Jurkat, Clone E6-1 (cell line): ENCODE measurements at regions not wholly inside any gene's neighbourhood (a gene's known extent, or its start where the extent isn't known, plus 50 kb on each side); places are given as distances from the start of the nearest gene placed in this dataset.

Experiments used
- DNase-seq: peaks from one replicate; pipeline ENCODE4 v3.0.0-alpha.2; 2011; ENCODE audit warnings: low read depth, low spot score
- H3K4me3 ChIP-seq: 2 replicates; pipeline ENCODE4 v1.5.1; 2011; ENCODE audit warnings: mild to moderate bottlenecking, low read length, control low read depth, moderate library complexity

DNA sequence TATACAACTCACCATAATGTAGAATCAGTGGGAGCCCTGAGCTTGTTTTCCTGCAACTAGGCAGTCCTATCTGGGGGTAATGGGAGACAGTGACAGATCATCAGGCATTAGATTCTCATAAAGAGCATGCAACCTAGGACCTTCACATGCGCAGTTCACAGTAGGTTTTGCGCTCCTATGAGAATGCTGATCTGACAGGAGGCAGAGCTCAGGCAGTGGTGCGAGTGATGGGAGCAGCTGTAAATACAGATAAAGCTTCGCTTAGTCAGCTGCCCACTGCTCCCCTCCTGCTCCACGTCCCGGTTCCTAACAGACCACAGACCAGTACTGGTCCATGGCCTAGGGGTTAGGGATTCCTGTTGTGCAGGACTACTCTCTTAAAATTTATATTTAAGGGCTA, 255.3 kb upstream of the POU3F3 start:
- DNase-seq: no peak
- H3K4me3 ChIP-seq: no peak overlapping the region

DNA sequence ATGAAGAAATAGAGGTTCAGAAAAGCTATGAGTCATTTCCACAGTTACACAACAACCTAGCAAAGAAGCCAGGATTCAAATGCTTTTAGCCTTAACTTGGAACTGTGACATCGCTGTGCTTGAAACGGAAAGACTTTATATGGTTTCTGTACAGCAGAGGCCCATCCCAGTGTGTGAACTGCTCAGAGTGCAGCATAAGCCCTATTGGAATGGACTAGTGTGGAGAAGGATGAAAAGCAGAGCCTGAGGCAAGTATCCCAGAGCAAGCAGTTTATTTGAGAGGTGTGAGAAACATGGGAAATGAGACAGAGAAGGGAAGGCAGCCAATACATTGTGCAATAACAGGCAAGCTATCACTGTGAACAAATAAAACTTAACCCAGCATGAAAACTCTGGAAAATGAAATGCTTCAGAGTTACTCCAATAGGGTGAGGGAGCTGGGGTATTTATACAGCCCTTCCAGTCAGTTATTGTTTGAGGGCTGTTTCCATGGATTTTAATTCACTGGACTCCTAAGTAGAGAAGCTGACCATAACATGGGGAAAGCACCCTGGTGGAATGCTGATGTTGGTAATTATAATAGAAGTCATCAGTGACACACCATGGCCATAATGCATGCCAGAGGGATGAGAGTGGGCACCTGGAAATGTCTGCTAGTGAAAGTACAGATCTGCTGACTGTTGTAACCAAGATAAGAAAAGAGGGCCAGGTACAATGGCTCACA, 254.0 kb upstream of the POU3F3 start:
- DNase-seq: no peak
- H3K4me3 ChIP-seq: no peak overlapping the region

DNA sequence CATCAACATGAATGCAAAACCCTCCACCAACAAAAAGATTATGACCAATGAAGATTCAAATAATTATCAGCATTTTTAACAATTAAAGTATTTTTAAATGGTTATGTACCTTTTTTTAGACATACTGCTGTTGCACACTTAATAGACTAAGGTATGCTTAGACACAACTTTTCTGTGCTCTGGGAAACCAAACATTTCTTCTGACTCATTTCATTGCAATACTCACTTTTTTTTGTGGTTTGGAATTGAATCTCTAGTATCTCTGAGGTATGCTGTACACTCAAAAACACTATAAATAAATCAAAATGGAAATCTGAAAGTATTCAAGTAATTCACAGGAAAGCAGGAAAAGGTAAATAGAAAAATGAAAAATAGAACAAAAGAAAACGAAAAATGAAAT, 247.9 kb upstream of the POU3F3 start:
- DNase-seq: no peak
- H3K4me3 ChIP-seq: no peak overlapping the region

DNA sequence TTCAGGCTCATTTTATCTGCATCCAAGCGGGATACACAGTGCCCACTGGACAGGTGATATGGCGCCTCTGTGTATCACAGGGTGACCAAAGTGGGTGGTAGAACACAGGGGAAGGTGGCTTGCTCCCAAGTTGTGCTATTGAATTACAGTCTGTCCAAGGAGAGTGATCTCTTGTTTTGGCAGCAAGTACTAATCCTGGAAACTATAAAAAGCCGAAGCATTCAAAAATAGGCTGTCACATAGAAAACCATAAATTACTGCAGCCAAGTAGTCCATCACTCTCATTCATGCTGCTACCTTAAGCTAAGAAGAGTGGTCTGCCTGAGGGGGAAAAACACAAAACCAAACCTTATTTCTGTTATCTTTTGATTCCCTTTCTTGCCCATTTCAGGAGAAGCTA, 237.1 kb upstream of the POU3F3 start:
- no peak overlapping the region for H3K4me3 ChIP-seq
- DNase-seq: no peak

DNA sequence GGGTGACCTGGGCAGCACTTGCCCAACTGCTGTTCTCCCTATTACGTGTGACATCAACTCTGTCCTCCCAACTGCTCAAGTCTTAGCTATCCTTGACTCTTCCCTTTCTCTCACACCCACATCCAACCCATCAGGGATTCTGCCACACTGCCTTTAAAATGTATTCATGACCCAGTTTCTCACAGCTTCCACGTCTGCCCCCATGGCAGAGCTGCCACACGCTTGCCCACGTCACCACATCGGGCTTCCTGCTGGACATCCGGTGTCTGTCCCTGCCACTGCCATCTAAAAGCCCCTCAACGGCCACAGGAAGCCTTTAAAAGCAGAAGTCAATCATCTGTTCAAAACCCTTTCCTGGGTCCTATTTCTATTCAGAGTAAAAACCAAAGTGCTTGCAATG, 233.1 kb upstream of the POU3F3 start:
- no peak for DNase-seq
- H3K4me3 ChIP-seq: no peak overlapping the region

DNA sequence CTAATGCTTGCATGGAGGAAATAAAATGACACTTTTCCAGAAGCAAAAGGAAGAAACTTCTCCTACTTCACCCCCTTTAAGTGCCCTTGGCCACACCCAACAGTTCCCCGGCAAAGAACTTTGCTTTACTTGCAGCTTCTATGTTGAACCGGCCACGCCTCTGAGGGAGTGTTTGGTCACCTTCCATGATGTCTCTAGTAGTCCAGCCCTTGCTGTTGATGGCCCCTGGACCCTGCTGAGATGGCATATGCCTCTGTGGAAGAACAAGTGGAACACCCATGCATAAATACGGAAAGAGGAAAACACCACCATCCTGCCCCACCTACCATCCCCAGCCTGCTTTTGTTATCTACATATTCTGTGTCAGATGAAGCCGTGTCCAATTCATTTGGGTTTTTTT, 218.3 kb upstream of the POU3F3 start:
- no peak for DNase-seq
- H3K4me3 ChIP-seq: no peak overlapping the region

DNA sequence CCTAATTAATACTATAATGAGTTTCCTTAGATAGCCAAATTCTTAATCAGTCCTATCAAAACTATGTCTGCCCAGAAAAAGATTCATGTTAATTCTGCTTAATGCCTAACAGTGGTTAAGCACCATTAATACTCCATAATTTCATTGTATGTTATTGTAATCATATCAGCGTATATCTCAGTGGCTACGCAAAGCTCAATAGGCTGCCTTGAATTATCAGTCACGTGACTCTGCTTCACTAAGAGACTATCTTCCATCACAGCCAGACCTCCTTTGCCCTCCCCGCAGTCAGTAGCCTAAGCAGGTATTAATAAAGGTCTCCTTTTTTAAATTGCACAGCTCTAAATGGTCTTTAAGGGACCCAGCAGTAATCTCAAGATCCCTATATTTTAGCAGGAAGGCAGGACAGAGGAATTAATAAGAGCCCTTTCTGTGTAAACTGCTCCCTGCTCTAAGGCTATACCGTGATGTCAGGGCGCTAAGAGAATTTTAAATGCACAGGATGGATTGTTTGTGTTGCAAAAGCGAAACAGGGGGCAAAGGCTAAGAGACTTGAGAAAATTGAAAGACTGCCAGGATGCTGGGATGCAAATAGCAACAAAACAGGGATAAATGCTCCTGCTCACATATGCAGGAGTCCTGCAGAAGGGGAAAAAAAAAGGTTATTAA, 215.6 kb upstream of the POU3F3 start:
- H3K4me3 ChIP-seq: no peak overlapping the region
- DNase-seq: no peak

DNA sequence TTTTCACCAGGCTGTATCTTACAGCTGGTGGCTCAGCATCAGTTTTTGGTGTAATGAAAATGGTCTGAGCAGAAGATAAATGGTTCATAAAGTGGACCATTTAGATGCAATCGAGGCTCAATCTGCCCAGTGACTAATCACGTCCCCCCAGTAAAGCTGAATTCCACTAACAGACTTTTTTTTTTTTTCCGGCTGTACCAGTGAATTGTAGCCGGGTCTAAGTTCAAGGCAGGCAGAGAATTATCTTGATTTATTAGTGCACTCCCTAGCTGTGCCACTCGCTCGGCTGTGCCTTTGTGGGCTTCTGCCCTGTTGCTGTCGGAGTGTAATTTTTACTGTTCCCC, 215.1 kb upstream of the POU3F3 start:
- no peak overlapping the region for H3K4me3 ChIP-seq
- no peak for DNase-seq

DNA sequence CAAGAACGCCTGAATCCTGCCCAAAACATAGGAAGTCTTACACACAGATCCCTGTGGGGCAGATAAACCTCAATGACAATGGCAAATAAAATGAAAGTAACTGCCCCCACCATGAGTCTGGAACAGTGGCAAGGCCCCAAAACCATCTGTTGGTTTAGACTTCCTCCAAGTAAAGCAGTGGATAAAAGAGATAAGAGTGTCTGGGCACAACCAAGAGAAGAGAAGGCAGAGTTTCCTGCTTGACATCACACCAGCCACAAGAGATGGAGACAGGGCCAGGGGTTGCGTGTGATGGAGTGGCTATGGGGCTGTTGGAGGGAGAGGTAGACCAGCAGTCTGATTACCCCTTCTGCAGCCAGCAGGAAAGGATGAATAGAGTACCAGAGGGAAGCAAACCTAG, 212.1 kb upstream of the POU3F3 start:
- peak; percentile 71 for DNase-seq
- H3K4me3 ChIP-seq: no peak overlapping the region

DNA sequence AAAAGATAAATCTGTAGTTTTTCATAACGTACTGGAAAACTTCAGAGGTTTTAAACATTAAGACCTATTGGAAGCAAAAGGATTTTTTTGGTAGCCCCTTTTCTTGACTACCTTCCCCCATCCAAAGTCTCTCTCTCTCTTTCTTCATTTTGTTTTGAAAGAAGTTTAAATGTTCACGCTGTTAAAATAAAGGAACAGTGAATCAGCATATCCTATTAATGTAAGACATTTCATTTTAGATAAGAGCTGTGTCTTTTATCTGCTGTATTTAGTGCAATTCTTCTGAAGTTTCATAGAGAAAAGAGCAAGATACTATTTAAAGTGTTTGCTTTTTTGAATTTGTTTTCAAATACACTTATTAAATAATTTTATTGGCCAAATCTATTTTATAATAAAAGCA, 205.5 kb upstream of the POU3F3 start:
- DNase-seq: no peak
- no peak overlapping the region for H3K4me3 ChIP-seq

DNA sequence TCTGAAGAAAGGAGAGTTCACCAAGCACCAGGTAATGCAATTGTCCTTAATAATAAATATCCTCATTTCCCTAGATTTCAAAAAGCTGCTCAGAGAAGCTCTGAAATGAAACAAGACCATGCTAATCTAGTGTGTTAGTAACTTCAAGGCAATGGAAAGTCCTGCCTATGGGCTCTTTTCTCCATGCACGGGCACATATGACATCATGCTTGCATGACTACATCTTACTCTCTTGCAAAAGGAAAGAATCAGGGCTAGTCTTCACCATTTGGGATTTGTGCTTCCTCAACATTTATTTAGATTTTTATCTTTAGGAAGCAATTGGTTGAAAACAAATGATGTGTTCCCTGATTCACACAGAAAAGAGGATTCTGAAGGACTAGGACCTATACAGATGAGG, 204.0 kb upstream of the POU3F3 start:
- no peak overlapping the region for H3K4me3 ChIP-seq
- DNase-seq: no peak

DNA sequence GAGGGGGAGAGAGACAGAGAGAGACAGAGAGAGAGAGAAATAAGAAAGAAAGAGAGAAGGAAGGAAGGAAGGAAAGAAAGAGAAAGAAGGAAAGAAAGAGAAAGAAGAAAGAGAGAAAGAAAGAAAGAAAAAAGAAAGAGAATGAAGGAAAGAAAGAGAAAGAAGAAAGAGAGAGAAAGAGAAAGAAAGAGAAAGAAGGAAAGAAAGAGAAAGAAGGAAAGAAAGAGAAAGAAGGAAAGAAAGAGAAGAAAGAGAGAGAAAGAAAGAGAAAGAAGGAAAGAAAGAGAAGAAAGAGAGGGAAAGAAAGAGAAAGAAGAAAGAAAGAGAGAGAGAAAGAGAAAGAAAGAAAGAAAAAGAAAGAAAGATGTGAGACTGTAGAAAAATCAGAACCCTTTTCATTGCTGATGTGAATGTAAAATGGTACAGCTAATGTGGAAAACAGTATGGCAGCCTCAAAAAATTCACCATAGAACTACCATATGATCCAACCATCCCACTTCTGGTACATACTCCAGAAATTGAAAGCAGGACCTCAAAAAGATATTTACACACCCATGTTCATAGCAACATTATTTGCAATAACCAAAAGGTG, 203.4 kb upstream of the POU3F3 start:
- DNase-seq: no peak

DNA sequence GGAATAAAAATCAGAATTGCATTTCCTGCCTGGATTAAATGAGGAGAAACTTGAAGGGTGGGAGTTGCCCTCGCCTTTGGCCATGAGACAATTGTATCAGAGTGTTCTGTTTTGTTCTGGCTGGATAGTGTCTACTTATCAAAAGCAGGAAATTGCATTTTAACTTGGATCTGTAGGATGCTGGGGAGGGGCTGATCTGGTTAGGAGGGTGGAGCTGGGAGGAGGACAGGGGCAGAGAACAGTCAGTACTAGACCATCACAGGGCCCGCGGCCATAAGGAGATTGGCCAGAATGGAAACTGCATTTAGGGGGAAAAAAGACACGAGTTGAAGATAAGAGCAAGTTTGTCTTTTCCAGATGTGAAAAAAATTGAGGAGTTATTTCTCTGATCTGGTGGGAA, 199.1 kb upstream of the POU3F3 start:
- no peak for DNase-seq
- no peak overlapping the region for H3K4me3 ChIP-seq

More for the DNA sequence above, 203.4 kb upstream of the POU3F3 start:
- no peak overlapping the region for H3K4me3 ChIP-seq

DNA sequence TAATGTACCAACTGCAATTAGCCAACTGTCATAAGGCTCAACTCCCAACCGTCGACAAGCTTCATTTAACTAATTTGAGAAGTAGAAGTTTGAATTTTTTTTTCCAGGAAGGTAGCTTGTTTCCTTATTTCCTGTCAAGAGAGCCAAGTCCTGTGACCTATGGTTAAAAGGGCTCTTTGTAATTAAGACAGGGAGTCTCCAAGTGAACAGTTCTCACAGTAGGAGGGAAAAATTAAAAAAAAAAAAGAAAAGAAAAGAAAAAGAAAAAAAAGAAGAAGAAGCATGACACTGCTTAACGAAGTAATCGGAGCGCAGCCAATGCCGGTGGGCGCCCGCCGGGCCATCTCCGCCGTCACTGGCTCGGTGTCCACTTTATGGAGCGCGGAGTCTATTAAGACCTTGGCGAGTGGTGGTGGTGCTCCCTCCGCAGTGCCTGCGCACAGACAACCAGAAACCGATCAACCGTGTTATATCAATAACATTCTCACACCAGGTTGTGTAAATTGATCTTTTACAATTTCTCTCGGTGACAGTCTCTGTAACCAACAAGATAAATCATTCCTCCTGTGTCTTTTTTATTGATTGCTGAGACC, 197.2 kb upstream of the POU3F3 start:
- no peak for DNase-seq
- H3K4me3 ChIP-seq: no peak overlapping the region

DNA sequence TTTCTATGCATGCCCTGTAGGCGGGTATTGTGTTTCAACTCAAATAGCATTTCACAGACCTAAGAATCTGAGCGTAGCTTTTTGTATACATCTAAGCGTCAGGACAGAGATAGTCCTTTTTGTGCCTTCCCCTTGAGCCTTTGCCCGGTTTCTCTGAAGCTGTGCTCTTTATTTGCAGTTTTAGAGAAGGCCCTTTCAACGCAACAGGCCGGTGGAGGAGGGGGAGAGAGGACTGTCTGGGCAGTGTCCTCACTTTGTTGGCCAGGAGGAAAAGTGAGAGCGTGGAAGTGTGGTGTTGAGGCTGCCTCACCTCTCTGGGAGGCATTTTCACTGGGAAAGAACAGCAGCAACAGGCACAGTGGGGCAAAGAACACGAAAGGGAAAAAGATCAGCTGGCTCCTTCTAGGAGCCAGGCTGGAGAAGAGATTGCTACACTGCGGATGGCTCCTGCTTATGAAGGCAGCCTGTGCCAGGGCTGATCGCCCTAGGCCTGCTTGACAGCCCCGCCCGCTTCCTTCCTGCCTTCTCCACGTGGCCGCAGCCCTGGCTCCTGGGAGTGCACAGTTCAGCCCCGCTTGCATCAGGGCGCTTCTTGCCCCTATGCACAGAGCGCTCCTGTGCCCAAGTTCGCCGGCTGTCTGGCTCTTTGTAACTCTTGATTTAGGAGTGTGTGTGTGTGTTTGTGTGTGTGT, 195.6 kb upstream of the POU3F3 start:
- no peak overlapping the region for H3K4me3 ChIP-seq
- peak; percentile 24 for DNase-seq

DNA sequence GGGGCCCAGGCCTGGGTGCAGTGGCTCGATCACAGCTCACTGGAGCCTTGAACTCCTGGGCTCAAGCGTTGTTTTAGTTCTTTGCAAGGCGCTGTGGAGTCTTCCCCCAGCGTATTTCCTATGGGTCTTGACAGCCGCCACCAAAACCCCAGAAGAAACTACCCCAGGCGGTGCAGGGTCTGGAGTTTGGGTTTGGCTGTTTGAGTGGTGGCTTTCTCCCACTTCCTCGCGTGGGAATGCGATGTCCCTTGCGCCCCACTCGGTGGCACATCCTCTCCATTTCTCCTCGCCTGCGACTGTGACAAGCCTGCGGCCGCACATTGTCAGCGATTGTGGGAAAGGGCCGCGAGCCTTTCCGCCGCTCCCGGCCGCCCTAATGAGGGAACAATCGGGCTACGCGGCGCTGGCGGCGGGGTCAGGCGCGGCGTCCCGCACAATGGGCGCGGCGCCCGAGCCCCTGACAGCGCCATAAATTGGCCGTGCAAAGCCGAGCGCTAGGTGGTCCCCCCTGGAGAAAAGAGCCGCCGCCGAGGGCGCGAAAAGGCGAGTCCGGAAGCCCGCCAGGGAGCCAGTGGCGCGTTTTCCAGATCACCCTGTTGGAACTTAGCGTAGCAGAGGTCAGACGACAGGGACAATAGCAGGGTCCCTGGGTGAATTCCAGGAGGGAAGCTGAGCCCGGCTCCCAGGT, 194.9 kb upstream of the POU3F3 start:
- no peak overlapping the region for H3K4me3 ChIP-seq

DNA sequence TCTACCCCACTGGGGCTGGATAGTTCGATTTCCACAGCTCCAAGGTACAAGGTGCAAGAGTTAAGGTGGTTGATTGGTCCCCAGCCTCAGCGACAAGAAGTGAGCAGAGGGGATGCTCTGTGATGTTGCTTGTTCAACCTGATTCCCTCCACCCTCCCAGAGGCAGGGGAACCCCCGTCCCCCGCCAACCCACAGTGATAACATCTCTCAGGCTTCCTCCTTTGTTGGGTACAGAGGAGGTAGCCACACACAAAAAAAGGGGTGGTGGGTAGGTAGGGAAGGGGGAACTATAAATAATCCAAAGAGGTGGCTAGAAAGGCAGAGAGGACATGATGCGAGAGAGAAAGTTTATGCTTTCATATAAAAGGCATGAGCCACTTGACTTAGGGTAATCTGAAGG, 192.9 kb upstream of the POU3F3 start:
- H3K4me3 ChIP-seq: no peak overlapping the region
- no peak for DNase-seq

More for the DNA sequence above, 194.9 kb upstream of the POU3F3 start:
- DNase-seq: no peak

DNA sequence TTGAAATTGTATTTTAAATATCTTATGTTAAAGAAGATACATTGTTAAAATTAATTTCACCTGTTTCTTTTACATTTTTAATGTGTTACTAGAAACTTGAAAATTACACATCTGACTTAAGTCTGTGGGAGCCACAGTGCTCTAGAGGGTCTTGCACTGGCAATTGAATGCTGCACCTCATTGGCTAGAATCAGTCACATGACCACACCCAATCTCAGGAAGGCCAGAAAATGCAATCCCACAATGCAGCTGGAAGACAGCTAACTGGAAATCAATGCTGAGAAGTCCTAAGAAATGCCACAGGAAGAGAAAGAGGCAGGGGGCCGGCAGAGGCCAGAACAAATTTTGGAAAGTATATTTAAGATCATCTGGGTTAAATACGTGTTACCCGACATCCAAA, 189.2 kb upstream of the POU3F3 start:
- no peak overlapping the region for H3K4me3 ChIP-seq
- no peak for DNase-seq

DNA sequence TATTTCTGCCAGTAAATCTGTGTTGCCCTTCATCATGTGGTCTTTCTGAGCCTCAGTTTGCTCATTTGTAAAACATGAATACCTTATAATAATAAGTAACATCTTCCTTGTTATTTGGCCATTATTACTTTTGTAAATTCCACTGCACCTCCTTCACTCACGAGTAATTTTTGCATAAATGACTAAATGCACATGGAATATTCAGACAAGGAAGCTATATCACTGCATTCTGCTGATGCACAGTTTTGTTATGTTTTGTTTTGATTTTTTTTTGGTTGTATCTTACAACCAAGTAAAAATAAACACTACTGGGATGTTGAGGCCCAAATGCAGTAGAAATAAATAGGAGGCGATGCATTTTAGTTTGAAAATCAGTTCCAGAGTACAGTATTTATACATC, 185.3 kb upstream of the POU3F3 start:
- H3K4me3 ChIP-seq: no peak overlapping the region
- no peak for DNase-seq
